HG03460 (cell line): ENCODE measurements at regions not wholly inside any gene's neighbourhood (a gene's known extent, or its start where the extent isn't known, plus 50 kb on each side); places are given as distances from the start of the nearest gene placed in this dataset.
"Not testable (repeated sequence)": the region's sequence is repeated elsewhere in the genome, so short reads cannot be mapped to it uniquely, and the experiment has no call there.

Experiments
- ATAC-seq: cut with Tn5 transposase; IDR thresholded peaks from one replicate; pipeline ENCODE4 v1.9.1; 2021; ENCODE audit not compliant: unreplicated experiment

- no peak for ATAC-seq
Measured at GRCh38 chr14:41096131-41096530, 510.5 kb upstream of the LRFN5 start.

- ATAC-seq: no peak
Measured at GRCh38 chr14:41087056-41087455, 519.6 kb upstream of the LRFN5 start.

GRCh38 chr14:41073544-41073943 lies 533.1 kb upstream of the LRFN5 start:
- no peak for ATAC-seq

DNA sequence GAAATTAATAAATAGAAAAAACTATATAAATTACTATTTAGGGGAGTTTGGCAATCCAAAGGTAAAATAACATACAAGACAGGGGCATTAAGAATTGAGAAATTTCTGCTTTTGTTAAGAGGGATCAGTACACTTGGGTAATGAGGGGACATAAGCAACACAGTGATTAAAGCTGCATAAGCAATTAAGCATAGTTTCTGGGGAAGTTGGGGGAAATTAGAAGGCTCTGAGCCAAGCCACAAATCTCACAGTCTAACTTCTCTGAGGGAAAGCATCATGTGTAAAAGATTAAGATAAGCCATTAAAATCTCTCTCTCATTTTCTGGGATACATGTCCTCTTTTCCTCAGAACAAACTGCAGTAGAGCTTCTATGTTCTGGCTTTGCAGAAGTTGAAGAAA lies 533.9 kb upstream of the LRFN5 start:
- ATAC-seq: no peak

- ATAC-seq: no peak
Measured at GRCh38 chr14:41071351-41071750, 535.3 kb upstream of the LRFN5 start.

GRCh38 chr14:41062826-41063225 lies 543.9 kb upstream of the LRFN5 start:
- no peak for ATAC-seq

DNA sequence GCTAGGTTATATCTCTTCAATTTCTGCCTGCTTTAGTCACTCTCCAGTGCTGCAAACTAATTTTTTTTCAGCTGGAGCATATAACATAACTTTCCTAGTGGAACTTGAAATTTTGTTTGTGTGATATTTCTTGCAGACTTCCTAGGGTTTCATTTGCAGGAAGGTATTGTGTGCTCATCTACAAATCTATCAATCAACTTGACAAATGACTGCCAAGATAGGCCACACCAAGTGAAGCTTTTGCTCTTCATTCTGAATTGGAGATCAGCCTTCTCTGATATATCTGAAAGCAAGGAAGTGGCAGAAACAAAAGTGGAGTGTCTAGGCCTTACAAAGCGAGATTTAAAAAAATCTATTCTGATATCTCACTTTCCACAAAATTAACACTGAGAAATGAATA lies 551.1 kb upstream of the LRFN5 start:
- ATAC-seq: no peak

DNA sequence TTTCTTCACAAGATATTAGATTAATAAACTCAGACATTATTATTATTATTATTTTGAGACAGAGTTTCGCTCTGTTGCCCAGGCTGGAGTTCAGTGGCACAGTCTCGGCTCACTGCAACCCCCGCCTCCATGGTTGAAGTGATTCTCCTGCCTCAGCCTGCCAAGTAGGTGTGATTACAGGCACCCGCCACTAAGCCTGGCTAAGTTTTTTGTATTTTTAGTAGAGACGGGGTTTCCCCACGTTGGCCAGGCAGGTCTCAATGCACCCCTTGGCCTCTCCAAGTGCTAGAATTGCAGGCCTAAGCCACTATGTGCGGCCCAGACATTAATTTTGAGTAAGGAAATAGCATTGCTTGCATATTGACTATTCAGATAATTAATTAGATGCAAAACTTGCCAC lies 554.9 kb upstream of the LRFN5 start:
- no peak for ATAC-seq

GRCh38 chr14:41047763-41048162 lies 558.9 kb upstream of the LRFN5 start:
- no peak for ATAC-seq

- ATAC-seq: no peak
Measured at GRCh38 chr14:41037388-41037787, 569.3 kb upstream of the LRFN5 start.

- ATAC-seq: no peak
Measured at GRCh38 chr14:41034969-41035368, 571.7 kb upstream of the LRFN5 start.

- ATAC-seq: no peak
Measured at GRCh38 chr14:41022932-41023331, 583.7 kb upstream of the LRFN5 start.

- no peak for ATAC-seq
Measured at GRCh38 chr14:41016213-41016612, 590.5 kb upstream of the LRFN5 start.

- ATAC-seq: no peak
Measured at GRCh38 chr14:41000350-41000749, 606.3 kb upstream of the LRFN5 start.

DNA sequence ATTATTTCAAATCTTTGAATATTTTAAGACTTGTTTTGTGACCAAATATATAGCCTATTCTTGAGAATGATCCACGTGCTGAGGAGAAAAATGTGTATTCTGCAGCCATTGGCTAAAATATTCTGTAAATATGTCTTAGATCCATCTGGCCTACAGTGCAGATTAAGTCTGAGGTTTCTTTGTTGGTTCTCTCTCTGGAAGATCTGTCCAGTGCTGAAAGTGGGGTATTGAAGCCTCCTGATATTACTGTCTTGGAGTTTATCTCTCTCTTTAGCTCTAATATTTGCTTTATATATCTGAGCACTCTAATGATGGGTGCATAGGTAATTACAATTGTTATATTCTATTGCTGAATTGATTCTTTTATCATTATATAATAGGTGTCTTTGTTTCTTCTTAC lies 617.4 kb upstream of the LRFN5 start:
- ATAC-seq: no peak

DNA sequence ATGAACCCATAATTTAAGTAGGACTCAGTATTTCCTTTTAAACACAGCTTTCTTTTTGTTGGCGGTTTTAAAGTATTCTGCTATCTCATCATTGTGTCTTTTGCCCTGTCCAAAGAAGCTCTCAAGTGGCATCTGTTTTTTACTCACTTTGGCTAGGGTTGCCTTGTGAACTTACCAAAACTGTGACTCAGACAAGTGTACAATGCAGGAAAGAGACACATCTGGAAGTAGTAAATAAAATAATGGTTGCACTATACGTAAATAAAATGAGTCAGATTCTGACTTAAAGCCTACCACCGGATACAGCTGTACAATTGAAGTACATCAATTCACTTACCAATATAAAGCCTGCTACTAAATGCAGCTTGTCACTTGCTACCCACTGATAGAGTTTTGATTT lies 619.2 kb upstream of the LRFN5 start:
- no peak for ATAC-seq

DNA sequence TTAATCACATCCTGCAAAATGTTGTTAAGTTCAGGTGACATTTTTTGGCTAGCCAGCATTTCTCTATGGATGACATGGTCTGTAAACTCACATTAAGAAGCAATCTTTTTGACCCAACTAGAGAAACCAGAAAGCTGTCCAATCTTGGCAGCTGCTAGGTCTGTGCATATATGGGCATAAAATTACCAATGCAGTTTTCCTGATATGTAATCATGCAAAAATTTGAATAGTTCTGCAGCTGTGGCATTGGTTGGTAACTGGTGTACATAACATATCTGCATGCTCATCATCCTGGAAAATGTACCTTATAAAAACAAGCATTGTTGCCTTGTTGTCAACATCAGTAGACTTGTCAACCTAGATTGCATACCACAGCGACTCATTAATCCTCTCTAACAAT lies 620.0 kb upstream of the LRFN5 start:
- no peak for ATAC-seq

DNA sequence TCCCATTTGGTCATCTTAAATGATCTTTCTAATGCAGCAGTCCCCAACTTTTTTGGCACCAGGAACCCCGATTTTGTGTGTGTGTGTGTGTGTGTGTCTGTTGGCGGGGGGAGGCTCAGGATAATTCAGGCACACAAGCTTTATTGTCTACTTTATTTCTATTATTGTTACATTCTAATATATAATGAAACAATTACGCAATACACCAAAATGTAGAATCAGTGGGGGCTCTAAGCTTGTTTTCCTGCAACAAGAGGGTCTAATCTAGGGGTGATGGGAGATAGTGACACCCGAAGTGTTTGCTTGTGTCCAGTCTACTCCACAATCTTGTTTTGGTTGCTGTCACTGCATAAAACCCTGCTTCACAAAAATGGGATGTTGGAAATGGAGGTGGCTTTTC lies 621.1 kb upstream of the LRFN5 start:
- no peak for ATAC-seq

GRCh38 chr14:40983604-40984003 lies 623.1 kb upstream of the LRFN5 start:
- ATAC-seq: no peak

DNA sequence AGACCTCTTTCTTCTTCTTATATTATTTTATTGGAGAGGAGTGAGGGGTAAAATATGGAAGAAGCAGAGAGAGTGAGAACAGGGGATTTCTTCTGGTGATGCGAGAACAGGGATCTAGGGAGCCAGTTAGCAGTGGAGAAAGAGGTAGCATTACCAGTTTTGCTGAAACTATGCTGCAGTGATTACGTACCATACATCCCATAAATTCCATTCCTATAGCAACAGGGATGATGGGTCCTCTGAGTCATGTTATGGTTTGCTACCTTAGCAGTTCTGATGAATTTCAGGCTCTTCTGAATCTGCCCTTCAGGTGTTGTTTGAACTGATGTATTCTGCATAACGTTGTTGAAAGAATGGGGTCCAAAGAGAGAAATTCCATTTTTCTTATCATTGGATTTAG lies 625.4 kb upstream of the LRFN5 start:
- no peak for ATAC-seq

DNA sequence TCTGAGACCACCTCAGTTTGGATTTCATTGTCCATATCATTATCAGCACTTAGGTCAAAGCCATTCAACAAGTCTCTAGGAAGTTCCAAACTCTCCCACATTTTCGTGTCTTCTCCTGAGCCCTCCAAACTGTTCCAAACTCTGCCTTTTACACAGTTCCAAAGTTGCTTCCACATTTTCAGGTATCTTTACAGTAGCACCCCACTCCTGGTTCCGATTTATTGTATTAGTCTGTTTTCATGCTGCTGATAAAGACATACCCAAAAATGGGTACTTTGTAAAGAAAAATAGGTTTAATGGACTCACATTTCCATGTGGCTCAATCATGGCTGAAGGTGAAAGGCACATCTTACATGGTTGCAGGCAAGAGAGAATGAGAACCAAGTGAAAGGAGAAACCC lies 646.4 kb upstream of the LRFN5 start:
- ATAC-seq: not testable (repeated sequence)

- ATAC-seq: no peak
Measured at GRCh38 chr14:40955131-40955505, 651.6 kb upstream of the LRFN5 start.

DNA sequence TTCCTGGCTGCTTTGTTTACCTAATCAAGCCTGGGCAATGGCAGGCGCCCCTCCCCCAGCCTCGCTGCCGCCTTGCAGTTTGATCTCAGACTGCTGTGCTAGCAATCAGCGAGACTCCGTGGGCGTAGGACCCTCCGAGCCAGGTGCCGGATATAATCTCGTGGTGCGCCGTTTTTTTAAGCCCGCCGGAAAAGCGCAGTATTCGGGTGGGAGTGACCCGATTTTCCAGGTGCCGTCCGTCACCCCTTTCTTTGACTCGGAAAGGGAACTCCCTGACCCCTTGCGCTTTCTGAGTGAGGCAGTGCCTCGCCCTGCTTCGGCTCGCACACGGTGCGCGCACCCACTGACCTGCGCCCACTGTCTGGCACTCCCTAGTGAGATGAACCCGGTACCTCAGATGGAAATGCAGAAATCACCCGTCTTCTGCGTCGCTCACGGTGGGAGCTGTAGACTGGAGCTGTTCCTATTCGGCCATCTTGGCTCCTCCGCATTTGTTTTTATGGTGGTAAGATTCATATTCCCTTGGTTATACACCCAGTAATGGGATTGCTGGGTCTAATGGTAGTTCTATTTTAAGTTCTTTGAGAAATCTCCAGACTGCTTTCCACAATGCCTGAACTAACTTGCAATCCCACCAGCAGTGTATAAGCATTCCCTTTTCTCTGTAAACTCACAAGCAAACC lies 652.1 kb upstream of the LRFN5 start:
- ATAC-seq: not testable (repeated sequence)

DNA sequence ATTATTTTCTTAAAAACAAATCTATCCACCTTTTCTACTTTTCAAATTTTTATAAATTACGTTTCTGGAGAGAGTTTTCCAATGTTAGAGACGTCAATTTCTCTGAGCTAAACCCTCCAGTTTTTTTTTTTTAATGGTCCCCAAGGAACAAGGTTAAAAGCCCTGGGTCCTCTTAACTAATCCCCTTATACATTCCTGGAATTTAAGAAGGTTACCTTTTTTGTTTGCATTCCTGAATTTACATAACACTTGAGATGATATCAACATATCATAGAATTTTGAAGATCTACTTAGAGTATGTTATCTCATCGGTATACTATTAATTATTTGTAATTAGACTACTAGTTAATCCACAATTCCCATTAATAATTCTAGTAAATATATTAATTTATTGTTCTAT lies 662.2 kb upstream of the LRFN5 start:
- no peak for ATAC-seq
